IPS-20b (cell line): ENCODE measurements at regions not wholly inside any gene's neighbourhood (a gene's known extent, or its start where the extent isn't known, plus 50 kb on each side); places are given as distances from the start of the nearest gene placed in this dataset.

Experiments used
- H3K27ac ChIP-seq: one replicate; pipeline ENCODE4 v1.5.1; 2013; ENCODE audit warnings: low read length
- H3K27me3 ChIP-seq: 2 replicates; pipeline ENCODE4 v1.6.1; 2013; ENCODE audit warnings: mild to moderate bottlenecking, low read length, inconsistent platforms; ENCODE audit not compliant: insufficient read depth
- H3K36me3 ChIP-seq: 2 replicates; pipeline ENCODE4 v1.6.1; 2013; ENCODE audit warnings: low read depth, mild to moderate bottlenecking, inconsistent platforms, low read length, moderate library complexity; ENCODE audit not compliant: insufficient read depth
- H3K4me1 ChIP-seq: 2 replicates; pipeline ENCODE4 v1.6.1; 2013; ENCODE audit warnings: mild to moderate bottlenecking, control low read depth, inconsistent platforms, low read length, moderate library complexity; ENCODE audit not compliant: insufficient read depth
- H3K4me3 ChIP-seq: 2 replicates; pipeline ENCODE4 v1.5.1; 2013; ENCODE audit warnings: mild to moderate bottlenecking, low read length, inconsistent platforms
- H3K9ac ChIP-seq: 2 replicates; pipeline ENCODE4 v1.6.1; 2013; ENCODE audit warnings: low read depth, mild to moderate bottlenecking, inconsistent platforms, low read length, moderate library complexity
- H3K9me3 ChIP-seq: 2 replicates; pipeline ENCODE4 v1.6.1; 2013; ENCODE audit warnings: mild to moderate bottlenecking, low read depth, low read length, inconsistent platforms; ENCODE audit not compliant: insufficient read depth

DNA sequence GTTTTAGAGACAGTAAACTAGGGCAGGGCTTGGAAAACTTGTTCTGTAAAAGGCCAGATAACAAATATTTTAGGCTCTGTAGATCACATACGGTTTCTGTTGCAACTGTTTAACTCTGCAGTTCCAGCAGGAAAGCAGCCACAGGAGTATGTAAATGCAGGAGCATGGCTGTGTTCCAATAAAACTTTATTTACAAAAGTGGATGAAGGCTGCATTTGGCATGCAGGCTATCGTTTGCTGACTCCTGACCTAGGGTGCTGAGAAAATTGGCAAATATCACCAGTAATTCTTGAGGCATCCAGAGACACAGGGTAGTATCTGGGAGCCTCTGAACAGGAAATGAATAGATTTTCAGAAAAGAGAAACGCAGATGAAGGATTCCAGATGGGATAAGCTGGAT, 274.0 kb downstream of the MAF start:
- Histone ChIP-seq H3K36me3 (no peaks in the 10 kb centered on the region), H3K9ac (no peak overlapping the region), H3K4me1 (peaks cover 19% of the 10 kb centered on the region), H3K27ac (no peak overlapping the region), H3K9me3 (no peaks in the 10 kb centered on the region), H3K4me3 (no peak overlapping the region), H3K27me3 (no peaks in the 10 kb centered on the region)

DNA sequence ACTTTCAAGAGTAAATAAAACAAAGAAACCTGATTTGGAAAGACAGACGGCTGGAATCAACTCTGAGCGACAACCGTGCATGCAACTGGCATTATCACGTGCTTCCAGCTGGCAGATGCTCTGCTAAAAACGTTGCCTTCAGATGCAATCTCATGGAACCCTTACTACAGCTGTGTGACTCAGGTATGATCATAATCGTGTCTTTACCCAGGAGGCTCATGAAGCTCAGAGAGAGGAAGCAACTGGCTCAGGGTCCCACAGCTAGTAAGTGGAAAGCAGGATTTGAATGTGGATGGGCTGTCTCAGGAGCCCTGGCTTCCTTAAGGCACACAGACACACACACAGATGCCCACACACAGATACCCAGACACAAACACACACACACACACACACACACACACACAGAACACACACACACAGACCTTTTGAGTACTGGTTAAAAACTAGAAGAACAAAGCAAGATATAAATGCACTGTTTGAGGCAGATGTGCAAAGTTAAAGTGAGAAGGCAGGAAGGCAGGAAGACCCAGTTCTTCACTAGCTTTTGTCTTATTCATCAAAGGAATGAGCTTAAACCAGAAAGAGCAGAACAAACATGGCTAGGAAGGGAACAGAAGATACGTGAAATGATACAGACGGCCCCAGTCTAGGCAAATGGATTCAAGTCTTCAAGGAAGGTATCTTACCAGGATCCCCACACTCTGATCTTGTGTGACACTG, 275.2 kb downstream of the MAF start:
- H3K27ac ChIP-seq, result no peak overlapping the region
- H3K4me3 ChIP-seq, result no peak overlapping the region
- peaks cover 19% of the 10 kb centered on the region for H3K4me1 ChIP-seq
- H3K27me3 ChIP-seq, result no peaks in the 10 kb centered on the region
- H3K36me3 ChIP-seq, result no peaks in the 10 kb centered on the region
- no peak overlapping the region for H3K9ac ChIP-seq
- H3K9me3 ChIP-seq, result no peaks in the 10 kb centered on the region

DNA sequence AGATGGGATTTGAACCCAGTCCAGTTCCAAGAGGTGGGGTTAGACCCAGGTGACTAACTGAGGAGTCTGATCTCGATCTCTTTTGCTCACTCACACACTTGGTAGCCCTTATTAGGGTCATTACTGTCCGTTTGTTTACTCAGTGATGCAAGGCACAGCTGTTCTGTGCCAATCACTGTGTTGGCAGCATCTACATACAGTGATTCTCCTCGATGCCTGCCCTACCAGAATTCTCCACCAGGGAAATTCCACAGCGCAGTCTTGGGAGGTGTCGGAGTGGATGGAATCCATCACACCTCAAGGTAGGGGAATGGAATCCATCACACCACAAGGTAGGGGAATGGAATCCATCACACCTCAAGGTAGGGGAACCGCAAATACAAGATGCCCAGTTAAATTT, 279.6 kb downstream of the MAF start:
- no peaks in the 10 kb centered on the region for H3K36me3 ChIP-seq
- no peak overlapping the region for H3K27ac ChIP-seq
- H3K4me3 ChIP-seq, result no peak overlapping the region
- no peaks in the 10 kb centered on the region for H3K27me3 ChIP-seq
- peaks cover 19% of the 10 kb centered on the region for H3K4me1 ChIP-seq
- H3K9ac ChIP-seq, result no peak overlapping the region
- H3K9me3 ChIP-seq, result no peaks in the 10 kb centered on the region

DNA sequence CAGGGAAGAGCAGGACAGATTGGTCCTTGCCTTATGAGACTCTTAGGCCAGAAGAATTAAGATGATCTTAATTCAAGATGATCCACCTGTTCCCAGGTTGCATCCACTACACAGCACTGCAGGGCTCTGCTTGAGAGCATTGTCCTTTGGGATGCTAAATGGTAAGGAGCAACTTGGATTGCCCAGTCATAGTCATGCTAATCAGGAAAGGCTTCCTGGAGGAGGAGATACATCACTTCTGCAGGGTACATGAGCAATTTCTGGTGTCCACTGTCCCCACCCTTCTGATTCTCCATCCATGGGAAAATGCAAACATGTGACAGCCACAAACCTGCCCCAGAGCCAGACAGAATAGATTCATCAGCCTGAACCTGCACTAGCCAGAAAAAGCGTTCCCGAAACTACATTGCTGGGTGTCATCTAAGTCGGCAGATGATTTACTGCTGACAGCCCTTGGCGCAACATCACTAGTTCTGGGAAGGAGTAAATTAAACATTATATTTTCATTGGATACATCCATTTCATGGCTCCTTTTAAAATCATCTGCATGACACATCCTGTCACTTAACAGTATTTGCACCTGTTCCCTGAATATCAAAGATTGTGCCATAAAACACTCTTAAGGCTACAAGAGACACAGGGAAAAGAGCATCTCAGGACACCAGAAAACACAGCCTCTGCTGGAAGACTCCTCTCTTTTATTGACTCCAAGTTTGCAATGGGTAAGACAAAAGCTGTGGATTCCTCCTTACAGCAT, 282.2 kb downstream of the MAF start:
- H3K9ac ChIP-seq, result no peak overlapping the region; the same call in 1 of the 2 replicates
- peak overlapping the region; percentile 18 for H3K4me3 ChIP-seq
- no peaks in the 10 kb centered on the region for H3K36me3 ChIP-seq
- H3K9me3 ChIP-seq, result no peaks in the 10 kb centered on the region
- no peak overlapping the region for H3K27ac ChIP-seq
- no peaks in the 10 kb centered on the region for H3K27me3 ChIP-seq
- H3K4me1 ChIP-seq, result peaks cover 19% of the 10 kb centered on the region

DNA sequence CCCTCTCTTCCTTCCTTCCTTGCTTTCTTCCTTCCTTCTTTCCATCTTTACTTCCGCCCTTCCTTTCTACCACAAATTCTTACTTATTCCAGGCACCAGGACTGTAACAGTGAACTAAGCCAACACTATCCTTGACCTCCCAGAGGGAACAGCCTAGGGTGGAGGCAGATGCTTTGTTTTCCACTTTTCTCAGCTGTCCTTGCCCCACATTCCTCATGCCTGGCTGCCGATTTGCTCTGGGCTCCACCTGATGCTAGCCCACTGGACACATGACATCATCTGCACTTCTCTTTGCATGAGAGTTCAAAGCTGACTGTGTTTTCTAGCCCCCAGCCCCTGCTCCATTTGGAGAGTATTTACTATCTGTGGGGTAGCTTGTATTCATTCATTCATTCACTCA, 283.0 kb downstream of the MAF start:
- Histone ChIP-seq H3K4me3 (0 out of 2 replicates have a peak overlapping the region, but pooled peaks have one; percentile 18), H3K36me3 (no peaks in the 10 kb centered on the region), H3K9me3 (no peaks in the 10 kb centered on the region), H3K9ac (no peak overlapping the region; the same call in 1 of the 2 replicates), H3K27me3 (no peaks in the 10 kb centered on the region), H3K4me1 (peaks cover 19% of the 10 kb centered on the region), H3K27ac (no peak overlapping the region)

DNA sequence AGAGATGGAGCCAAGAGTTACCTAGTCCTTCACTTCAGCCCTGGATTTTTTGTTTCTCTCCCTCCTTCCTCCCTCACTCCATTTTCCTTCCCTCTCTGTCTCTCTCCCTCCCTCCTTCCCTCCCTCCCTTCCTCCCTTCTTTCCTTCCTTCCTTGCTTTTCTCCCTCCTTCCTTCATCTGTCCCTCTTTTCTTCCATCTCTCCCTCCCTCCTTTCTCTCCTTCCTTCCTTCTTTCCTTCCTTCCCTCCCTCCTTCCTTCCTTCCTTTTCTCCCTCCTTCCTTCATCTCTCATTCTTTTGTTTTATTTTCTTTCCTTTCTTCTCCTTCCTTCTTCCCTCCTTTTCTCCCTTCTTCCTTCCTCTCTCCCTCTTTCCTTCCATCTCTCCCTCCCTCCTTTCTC, 283.5 kb downstream of the MAF start:
- Histone ChIP-seq H3K4me1 (peaks cover 19% of the 10 kb centered on the region), H3K36me3 (no peaks in the 10 kb centered on the region), H3K4me3 (no peak overlapping the region), H3K27me3 (no peaks in the 10 kb centered on the region), H3K9ac (no peak overlapping the region), H3K27ac (no peak overlapping the region), H3K9me3 (no peaks in the 10 kb centered on the region)

DNA sequence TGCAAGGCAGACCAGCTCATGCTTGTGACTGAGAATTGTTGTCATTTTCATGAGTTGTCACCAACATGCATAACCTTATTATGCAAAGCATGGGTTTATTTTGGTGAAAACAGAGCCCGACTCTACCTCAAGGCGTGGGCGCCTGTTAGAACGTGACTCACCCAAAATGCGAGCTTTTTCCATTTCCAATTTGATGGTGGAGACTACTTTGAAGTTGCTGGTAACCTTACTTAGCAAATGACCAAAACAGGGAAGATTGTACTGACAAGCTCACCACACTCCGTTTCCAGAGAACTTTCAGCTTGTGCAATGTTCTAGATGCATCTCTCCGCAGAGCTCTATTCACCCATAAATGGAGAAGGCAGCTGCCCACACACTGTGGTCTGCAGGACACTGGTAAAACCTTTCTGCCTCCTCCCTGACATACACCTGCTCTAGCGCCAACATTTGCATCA, 284.5 kb downstream of the MAF start:
- Histone ChIP-seq H3K4me3 (no peak overlapping the region), H3K9me3 (no peaks in the 10 kb centered on the region), H3K36me3 (no peaks in the 10 kb centered on the region), H3K27ac (no peak overlapping the region), H3K4me1 (peaks cover 21% of the 10 kb centered on the region), H3K27me3 (no peaks in the 10 kb centered on the region), H3K9ac (no peak overlapping the region)

DNA sequence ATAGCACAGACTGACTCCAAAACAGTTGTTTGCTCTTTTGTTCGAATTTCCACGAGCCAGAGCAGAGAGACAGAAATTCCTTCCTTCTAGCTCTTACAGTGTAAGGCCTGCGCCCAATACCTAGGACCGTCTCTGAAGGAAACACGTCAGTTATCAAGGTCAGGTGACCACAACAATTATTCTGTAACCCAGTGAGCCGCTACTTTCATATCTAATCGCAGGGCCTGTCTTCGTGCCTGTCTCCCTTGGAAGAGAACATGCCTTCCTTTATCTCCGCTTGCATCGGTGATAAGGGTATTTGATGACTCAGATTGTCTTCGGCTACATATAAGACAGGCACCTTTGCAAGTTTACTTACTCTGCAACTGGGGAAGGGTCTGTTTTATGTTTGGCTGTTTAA, 288.0 kb downstream of the MAF start:
- Histone ChIP-seq H3K27ac (no peak overlapping the region), H3K27me3 (no peaks in the 10 kb centered on the region), H3K4me1 (peaks cover 5% of the 10 kb centered on the region; the same call in 1 of the 2 replicates)

DNA sequence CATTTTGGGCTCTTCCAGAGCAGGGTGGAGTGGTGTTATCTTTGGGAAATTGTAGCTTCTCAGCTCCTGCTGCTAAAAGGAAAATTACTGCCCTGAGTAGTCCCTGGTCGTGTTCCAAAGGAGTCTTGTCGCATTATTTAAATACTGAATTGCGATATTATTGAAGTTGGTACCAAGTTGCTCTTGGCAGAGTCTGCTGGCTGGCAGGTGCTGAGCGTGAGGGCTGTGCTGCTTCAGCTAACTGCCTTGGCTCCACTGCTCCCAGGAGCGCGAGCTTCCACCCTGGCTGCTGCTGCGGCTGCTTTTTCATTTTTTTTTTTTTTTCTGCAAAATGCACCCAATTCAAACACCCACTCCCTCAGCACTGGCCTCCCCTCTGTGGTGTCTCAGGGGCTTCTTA, 289.8 kb downstream of the MAF start:
- Histone ChIP-seq H3K36me3 (no peaks in the 10 kb centered on the region), H3K9me3 (no peaks in the 10 kb centered on the region), H3K9ac (no peak overlapping the region), H3K4me3 (no peak overlapping the region), H3K4me1 (peaks cover 3% of the 10 kb centered on the region; the same call in 1 of the 2 replicates), H3K27me3 (0 out of 2 replicates have a peak, but pooled peaks cover 9% of the 10 kb centered on the region), H3K27ac (no peak overlapping the region)

More for the DNA sequence above, 288.0 kb downstream of the MAF start:
- H3K9me3 ChIP-seq, result no peaks in the 10 kb centered on the region
- no peak overlapping the region for H3K4me3 ChIP-seq
- H3K9ac ChIP-seq, result no peak overlapping the region
- no peaks in the 10 kb centered on the region for H3K36me3 ChIP-seq

DNA sequence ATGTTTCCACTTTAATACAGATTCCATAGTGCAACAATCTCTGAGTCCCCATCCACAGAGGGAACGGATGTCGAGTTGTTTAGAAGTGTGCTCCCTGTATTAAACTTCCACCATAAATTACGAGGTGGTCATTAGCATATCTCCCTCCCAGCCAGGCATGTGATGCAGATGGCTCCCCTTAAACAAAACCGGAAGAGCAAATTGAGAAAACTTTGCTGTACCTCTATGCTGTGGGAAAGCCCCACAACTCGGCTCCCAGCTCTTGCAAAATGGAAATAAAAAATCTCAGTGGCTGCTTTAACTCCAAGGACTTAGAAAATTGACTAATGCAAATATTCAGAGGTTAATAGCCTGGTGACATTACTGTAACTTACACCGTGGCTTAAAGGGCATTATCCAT, 290.9 kb downstream of the MAF start:
- Histone ChIP-seq H3K27me3 (0 out of 2 replicates have a peak, but pooled peaks cover 9% of the 10 kb centered on the region), H3K36me3 (no peaks in the 10 kb centered on the region), H3K27ac (no peak overlapping the region), H3K4me1 (peaks cover 3% of the 10 kb centered on the region; the same call in 1 of the 2 replicates), H3K9ac (no peak overlapping the region), H3K9me3 (no peaks in the 10 kb centered on the region), H3K4me3 (no peak overlapping the region)

DNA sequence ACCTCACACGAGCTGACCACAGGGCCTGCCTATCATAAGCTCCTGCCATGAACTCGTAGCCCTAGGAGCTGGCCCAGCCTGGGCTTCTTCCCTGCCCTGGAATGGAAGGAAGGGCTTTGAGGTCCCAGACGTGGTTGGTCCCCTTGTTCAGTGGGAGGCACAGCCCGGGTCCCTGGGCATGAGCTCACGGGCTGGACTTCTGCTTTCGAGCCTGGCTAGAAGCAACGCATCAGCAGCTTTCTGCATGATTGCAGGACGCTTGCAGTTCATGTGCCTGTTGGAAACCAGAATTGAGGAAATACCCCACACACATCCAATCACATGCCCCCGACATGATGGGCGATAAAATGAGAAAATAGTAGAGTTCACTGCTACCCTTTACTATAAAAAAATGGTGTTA, 293.3 kb downstream of the MAF start:
- Histone ChIP-seq H3K9ac (no peak overlapping the region), H3K27me3 (0 out of 2 replicates have a peak, but pooled peaks cover 14% of the 10 kb centered on the region), H3K36me3 (no peaks in the 10 kb centered on the region), H3K4me1 (peaks cover 3% of the 10 kb centered on the region; the same call in 1 of the 2 replicates), H3K4me3 (no peak overlapping the region), H3K9me3 (no peaks in the 10 kb centered on the region), H3K27ac (no peak overlapping the region)

DNA sequence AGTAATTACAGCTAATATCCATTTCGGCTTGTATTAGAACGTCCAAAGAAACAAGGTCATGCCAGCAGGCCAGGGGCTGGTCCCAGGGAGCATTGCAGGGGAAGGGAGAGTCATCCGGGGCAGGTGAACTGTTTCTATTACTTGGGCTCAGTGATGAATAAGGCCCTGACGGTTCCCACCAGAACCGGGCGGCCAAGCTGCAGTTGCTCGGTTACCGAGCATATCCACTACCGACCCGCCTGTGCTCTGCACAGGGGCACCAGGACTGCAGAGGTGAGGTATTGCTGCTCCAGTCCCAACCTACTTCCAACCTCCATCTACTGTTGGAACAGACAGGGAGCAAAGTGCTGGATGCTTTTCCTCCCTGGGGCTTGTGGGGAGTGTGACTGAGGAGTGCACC, 295.5 kb downstream of the MAF start:
- H3K27me3 ChIP-seq, result peaks cover 21% of the 10 kb centered on the region; the same call in 1 of the 2 replicates

More for the DNA sequence above, 295.5 kb downstream of the MAF start:
- Histone ChIP-seq H3K36me3 (no peaks in the 10 kb centered on the region), H3K4me3 (no peak overlapping the region), H3K9me3 (no peaks in the 10 kb centered on the region), H3K9ac (no peak overlapping the region), H3K27ac (no peak overlapping the region), H3K4me1 (peaks cover 7% of the 10 kb centered on the region; the same call in 1 of the 2 replicates)
